Psoas muscle (tissue), 7 donors: ENCODE measurements at regions not wholly inside any gene's neighbourhood (a gene's known extent, or its start where the extent isn't known, plus 50 kb on each side); places are given as distances from the start of the nearest gene placed in this dataset.

Source experiments
- ATAC-seq, 4 donors: fragments of 200-7000 bp; cut with Tn5 transposase; one replicate each; pipeline ENCODE4 v1.9.1; 2020; ENCODE audit warnings: moderate library complexity in 3 of 4, mild to moderate bottlenecking in 2 of 4
- DNase-seq, 2 donors: peaks; one replicate each; pipeline ENCODE4 v3.0.0-alpha.2; 2020
- H3K27ac ChIP-seq: fragments of 200-600 bp; one replicate; pipeline ENCODE4 v1.8.0; 2022
- H3K27me3 ChIP-seq, 3 donors: fragments of 200-600 bp in 1 of 3; one replicate each; pipeline versions ENCODE4 v1.6.1 to v1.8.0; 2013 to 2022; ENCODE audit warnings: low read length in 2 of 3, mild to moderate bottlenecking in 2 of 3, moderate library complexity in 1 of 3; ENCODE audit not compliant: insufficient read depth in 3 of 3
- H3K36me3 ChIP-seq, 2 donors: fragments of 200-600 bp in 1 of 2; one replicate each; pipeline versions ENCODE4 v1.6.1 to v1.8.0; 2013 to 2022; ENCODE audit warnings: low read depth in 1 of 2, mild to moderate bottlenecking in 1 of 2, moderate library complexity in 1 of 2; ENCODE audit not compliant: insufficient read depth in 1 of 2
- H3K4me1 ChIP-seq: fragments of 200-600 bp; one replicate; pipeline ENCODE4 v1.8.0; 2022
- H3K4me3 ChIP-seq: fragments of 200-600 bp; one replicate; pipeline ENCODE4 v1.8.0; 2022; ENCODE audit warnings: mild to moderate bottlenecking
- H3K9me3 ChIP-seq: fragments of 200-600 bp; one replicate; pipeline ENCODE4 v1.8.0; 2022
- CTCF ChIP-seq: fragments of 200-600 bp; IDR thresholded peaks from one replicate; pipeline ENCODE4 v1.8.0; 2022; ENCODE audit warnings: antibody characterized with exemption
- WGBS, 3 donors: extraction: QIAGEN DNeasy Blood & Tissue Kit; methylation state at CpG; one replicate each; pipeline versions ENCODE4 v1.1.6 to v1.1.7; 2013; 5-methylcytosine and 5-hydroxymethylcytosine counted together
- intact Hi-C, 2 donors: fragments of 100-400 bp; cut with DNase I; formaldehyde crosslinking; loops; one replicate each; pipeline versions ENCODE4 v1.11.0 to v1.14.2; 2022
- donor health status: healthy with polysubstance abuse.
- donor health status: DM: no; HTN: no; CAD: no; lungs with moderate emphysema.
- donor health status: Bipolar disorder and iron deficiency.
- donor health status: healthy.
- donor health status: DM: yes; HTN: yes; CAD: no.
- donor health status: DM: no; HTN: no; CAD: no.
- donor health status: DM: yes; HTN: yes; CAD: no.

GRCh38 chr10:76675951-76676587 lies 961.5 kb downstream of the KCNMA1 start:
- 26 to 57% (median 42%) methylated on average over 4 of the region's 4 CpGs for WGBS, 3 donors
- Histone ChIP-seq H3K9me3 (no peaks in the 10 kb centered on the region), H3K36me3 (no peaks in the 10 kb centered on the region), H3K27me3 (no peaks in the 10 kb centered on the region), H3K27ac (peak overlapping the region; percentile 21), H3K4me1 (no peaks in the 10 kb centered on the region), H3K4me3 (no peak overlapping the region)
- intact Hi-C loops: no loop called here
- ATAC-seq (peak; percentile 27 to 73 (median 50)), DNase-seq (peak; percentile 54 to 64)
- no peak for TF ChIP-seq CTCF

- peak in 1 of 2 donors; percentile 16 for DNase-seq
- intact Hi-C loops: no loop called here
- Histone ChIP-seq H3K9me3 (no peaks in the 10 kb centered on the region), H3K27me3 (no peaks in the 10 kb centered on the region), H3K4me1 (no peaks in the 10 kb centered on the region), H3K4me3 (no peak overlapping the region), H3K27ac (peak overlapping the region; percentile 21), H3K36me3 (no peaks in the 10 kb centered on the region)
- ATAC-seq: peak in 1 of 4 donors; percentile 7
- no peak for TF ChIP-seq CTCF
- 42 to 58% (median 47%) methylated on average over 3 of the region's 3 CpGs for WGBS, 3 donors
These were observed 962.1 kb downstream of the KCNMA1 start for GRCh38 chr10:76675561-76675950.

DNA sequence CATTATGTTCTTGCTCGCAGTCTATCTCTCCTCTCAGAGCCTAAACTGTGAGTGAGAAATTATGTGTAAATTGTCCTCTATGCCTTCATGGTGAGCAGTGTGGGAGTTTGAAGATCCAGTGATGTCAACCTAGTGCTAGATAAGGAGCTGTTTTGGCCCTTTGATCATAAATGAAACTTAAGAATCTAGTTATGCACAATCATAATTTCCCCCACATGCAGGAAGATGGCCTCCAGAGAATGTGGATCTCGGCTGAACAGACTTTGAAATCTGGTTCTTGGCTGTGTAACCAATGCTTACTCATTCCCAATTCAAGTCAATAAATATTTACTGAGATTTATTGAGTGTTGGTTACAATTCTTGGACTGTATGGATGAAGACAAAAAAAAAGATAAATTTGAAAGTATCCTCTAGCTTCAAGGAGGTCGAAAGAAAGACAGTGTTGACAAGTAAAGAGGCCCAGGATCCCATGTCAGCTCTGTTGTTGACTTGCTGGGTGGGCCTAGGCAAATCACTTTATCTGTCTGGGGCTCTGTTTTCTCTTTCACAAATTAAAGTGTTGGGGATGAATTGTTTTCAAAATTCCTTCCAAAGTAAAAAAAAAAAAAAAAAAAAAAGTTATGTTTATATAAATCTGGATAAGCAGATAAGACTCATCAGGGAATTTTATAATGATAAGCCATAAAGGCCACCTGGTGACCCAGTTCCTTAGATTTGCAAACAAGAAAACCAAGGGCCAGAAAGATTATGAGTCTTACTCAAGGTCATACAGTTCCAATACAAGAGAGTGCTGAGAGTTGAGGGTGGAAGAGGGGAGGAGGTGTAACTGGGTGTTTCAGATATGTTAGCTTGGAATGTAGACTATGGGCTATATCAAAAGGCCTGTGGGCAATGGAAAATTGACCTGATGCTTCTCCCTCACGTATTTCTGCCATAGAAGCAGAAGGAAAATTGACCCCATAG lies 969.9 kb downstream of the KCNMA1 start:
- no peaks in the 10 kb centered on the region for H3K36me3 ChIP-seq
- H3K4me1 ChIP-seq: no peaks in the 10 kb centered on the region
- H3K27me3 ChIP-seq: no peaks in the 10 kb centered on the region
- ATAC-seq: no peak
- WGBS, 3 donors: 65 to 69% (median 66%) methylated on average over 4 of the region's 4 CpGs
- no peak for DNase-seq
- no peak overlapping the region for H3K4me3 ChIP-seq
- no peak overlapping the region for H3K27ac ChIP-seq
- intact Hi-C loops: no loop called here
- TF ChIP-seq CTCF: no peak
- no peaks in the 10 kb centered on the region for H3K9me3 ChIP-seq

DNA sequence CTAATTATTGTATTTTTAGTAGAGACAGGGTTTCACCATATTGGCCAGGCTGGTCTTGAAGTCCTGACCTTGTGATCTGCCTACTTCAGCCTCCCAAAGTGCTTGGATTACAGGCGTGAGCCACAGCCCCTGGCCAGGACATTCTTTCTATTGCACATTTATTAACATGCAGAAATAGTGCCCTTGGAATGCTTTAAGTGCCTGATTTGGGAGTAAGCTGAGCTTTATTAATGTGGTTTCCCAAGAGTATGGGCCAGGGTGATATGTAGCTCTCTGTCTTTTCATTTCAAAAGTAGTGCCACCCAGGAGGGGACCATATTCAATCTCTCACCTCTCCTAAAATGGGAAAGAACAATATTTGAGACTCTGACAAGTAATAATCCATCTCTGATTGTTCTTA lies 970.7 kb downstream of the KCNMA1 start:
- H3K27me3 ChIP-seq: no peaks in the 10 kb centered on the region
- no peak overlapping the region for H3K4me3 ChIP-seq
- no peaks in the 10 kb centered on the region for H3K4me1 ChIP-seq
- intact Hi-C loops: no loop called here
- WGBS, 3 donors: 52 to 79% (median 71%) methylated on average over 1 of the region's 1 CpG
- DNase-seq (no peak), ATAC-seq (no peak)
- H3K27ac ChIP-seq: no peak overlapping the region
- H3K36me3 ChIP-seq: no peaks in the 10 kb centered on the region
- H3K9me3 ChIP-seq: no peaks in the 10 kb centered on the region
- no peak for TF ChIP-seq CTCF
